Memory B cell (primary cell): ENCODE measurements at regions not wholly inside any gene's neighbourhood (a gene's known extent, or its start where the extent isn't known, plus 50 kb on each side); places are given as distances from the start of the nearest gene placed in this dataset.
"Not testable (repeated sequence)": the region's sequence is repeated elsewhere in the genome, so short reads cannot be mapped to it uniquely, and the experiment has no call there.

Source experiments
- ATAC-seq: fragments of 150-1000 bp; cut with Tn5 transposase; 2 replicates; pipeline ENCODE4 v1.10.0; 2021; ENCODE audit warnings: low read depth, mild to moderate bottlenecking, moderate library complexity
- DNase-seq, 2 donors: peaks; one replicate each; pipeline ENCODE4 v3.0.0; 2022; ENCODE audit warnings: low spot score in 2 of 2
- H3K27ac Mint-ChIP-seq: one replicate; pipeline ENCODE4 v1.8.0; 2022; ENCODE audit warnings: mild to moderate bottlenecking, moderate library complexity, mixed read lengths
- H3K27me3 Mint-ChIP-seq: one replicate; pipeline ENCODE4 v1.8.0; 2022; ENCODE audit warnings: mixed read lengths
- H3K36me3 Mint-ChIP-seq: one replicate; pipeline ENCODE4 v1.8.0; 2022; ENCODE audit warnings: mild to moderate bottlenecking, mixed read lengths
- H3K4me1 Mint-ChIP-seq: one replicate; pipeline ENCODE4 v1.8.0; 2022; ENCODE audit warnings: mixed read lengths
- H3K4me3 Mint-ChIP-seq: one replicate; pipeline ENCODE4 v1.8.0; 2022; ENCODE audit warnings: mild to moderate bottlenecking, moderate library complexity, mixed read lengths
- H3K9me3 Mint-ChIP-seq: one replicate; pipeline ENCODE4 v1.8.0; 2022; ENCODE audit warnings: mixed read lengths

- no peak for DNase-seq
- no peaks in the 10 kb centered on the region for H3K36me3 Mint-ChIP-seq
- H3K4me3 Mint-ChIP-seq = no peak overlapping the region
- H3K27ac Mint-ChIP-seq = no peak overlapping the region
- no peaks in the 10 kb centered on the region for H3K4me1 Mint-ChIP-seq
- no peaks in the 10 kb centered on the region for H3K27me3 Mint-ChIP-seq
- H3K9me3 Mint-ChIP-seq = peaks cover 1% of the 10 kb centered on the region
- ATAC-seq = no peak
Observed at GRCh38 chr2:34723683-34724082, 1124.6 kb upstream of the FAM98A start.

GRCh38 chr2:34719206-34719605 is 1120.1 kb upstream of the FAM98A start:
- peaks cover 12% of the 10 kb centered on the region for H3K9me3 Mint-ChIP-seq
- ATAC-seq (no peak), DNase-seq (no peak)
- no peaks in the 10 kb centered on the region for H3K36me3 Mint-ChIP-seq
- H3K27ac Mint-ChIP-seq = no peak overlapping the region
- H3K4me3 Mint-ChIP-seq = no peak overlapping the region
- H3K4me1 Mint-ChIP-seq = no peaks in the 10 kb centered on the region
- H3K27me3 Mint-ChIP-seq = no peaks in the 10 kb centered on the region

DNA sequence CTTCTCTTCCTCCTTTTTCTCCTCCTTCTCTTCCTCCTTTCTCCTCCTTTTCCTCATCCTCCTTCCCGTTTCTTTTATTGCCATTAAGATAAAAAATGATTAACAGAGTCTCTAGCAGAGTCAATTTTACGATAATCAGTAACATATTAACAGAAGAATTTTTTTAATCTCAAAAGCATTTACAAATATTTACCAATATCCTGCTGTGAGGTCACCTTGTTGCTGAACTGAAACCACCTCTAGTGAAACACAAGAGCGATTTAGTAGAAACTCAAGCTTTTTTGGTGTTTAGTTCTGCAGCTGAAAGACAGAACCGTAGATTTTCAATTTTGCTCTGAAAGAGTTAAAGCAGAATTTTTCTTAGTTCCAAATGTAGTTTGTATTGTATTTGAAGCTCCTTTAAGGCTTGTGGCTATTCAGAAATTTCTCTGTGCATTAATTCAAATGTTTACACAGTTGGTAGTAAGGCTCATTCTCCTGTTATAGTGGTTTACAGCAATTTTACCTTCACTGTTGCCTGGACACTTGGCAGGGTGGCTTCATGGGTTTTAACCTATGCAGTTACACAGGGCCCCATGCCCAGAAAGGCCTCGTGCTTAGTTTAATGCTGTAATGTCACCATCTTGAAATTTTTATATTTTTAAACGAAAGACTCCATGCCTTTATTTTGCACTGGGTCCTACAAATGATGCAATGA is 1106.6 kb upstream of the FAM98A start:
- H3K27ac Mint-ChIP-seq = no peak overlapping the region
- no peak overlapping the region for H3K4me3 Mint-ChIP-seq
- no peaks in the 10 kb centered on the region for H3K27me3 Mint-ChIP-seq
- DNase-seq (no peak), ATAC-seq (no peak)
- no peaks in the 10 kb centered on the region for H3K4me1 Mint-ChIP-seq
- H3K9me3 Mint-ChIP-seq = peaks cover 12% of the 10 kb centered on the region
- H3K36me3 Mint-ChIP-seq = no peaks in the 10 kb centered on the region

DNA sequence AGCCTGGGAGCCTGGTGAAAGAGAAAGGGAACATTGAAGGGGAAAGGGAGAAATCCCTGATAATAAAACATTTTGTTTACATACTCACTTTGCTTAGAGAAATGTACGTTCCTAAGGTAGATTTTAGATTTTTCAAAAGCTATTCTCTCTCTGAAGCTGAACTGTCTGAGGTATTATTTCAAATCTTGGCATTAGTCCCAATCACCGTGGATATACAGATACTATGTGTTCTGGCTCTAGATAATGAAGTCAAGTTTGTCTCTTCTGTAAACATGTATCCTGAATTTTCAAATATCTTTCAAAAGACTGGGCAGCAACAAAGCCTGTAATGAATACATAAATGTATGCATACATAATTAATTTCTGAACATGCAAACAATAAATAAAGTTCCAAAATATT is 1104.2 kb upstream of the FAM98A start:
- no peaks in the 10 kb centered on the region for H3K27me3 Mint-ChIP-seq

DNA sequence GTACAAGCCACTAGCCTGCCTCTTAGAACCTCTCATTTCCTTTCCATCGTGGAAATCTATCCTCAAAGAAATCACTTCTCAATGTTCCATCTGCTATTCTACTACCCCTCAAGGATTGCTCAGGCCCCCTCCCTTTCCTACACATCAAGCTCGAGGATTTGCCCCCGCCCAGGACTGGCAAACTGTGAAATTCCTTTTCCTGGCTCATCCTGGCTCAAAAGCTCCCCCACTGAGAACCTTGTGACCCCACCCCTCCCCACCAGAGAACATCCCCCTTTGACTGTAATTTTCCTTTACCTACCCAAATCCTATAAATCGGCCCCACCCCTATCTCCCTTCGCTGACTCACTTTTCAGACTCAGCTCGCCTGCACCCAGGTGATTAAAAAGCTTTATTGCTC is 1103.3 kb upstream of the FAM98A start:
- DNase-seq, H3K36me3 Mint-ChIP-seq, ATAC-seq, H3K4me1 Mint-ChIP-seq, H3K4me3 Mint-ChIP-seq, H3K27me3 Mint-ChIP-seq, H3K9me3 Mint-ChIP-seq, H3K27ac Mint-ChIP-seq: not testable (repeated sequence)

More for the DNA sequence above, 1104.2 kb upstream of the FAM98A start:
- H3K4me1 Mint-ChIP-seq = no peaks in the 10 kb centered on the region
- H3K27ac Mint-ChIP-seq = no peak overlapping the region
- no peak overlapping the region for H3K4me3 Mint-ChIP-seq
- ATAC-seq (no peak), DNase-seq (no peak)
- no peaks in the 10 kb centered on the region for H3K36me3 Mint-ChIP-seq
- H3K9me3 Mint-ChIP-seq = peaks cover 8% of the 10 kb centered on the region

DNA sequence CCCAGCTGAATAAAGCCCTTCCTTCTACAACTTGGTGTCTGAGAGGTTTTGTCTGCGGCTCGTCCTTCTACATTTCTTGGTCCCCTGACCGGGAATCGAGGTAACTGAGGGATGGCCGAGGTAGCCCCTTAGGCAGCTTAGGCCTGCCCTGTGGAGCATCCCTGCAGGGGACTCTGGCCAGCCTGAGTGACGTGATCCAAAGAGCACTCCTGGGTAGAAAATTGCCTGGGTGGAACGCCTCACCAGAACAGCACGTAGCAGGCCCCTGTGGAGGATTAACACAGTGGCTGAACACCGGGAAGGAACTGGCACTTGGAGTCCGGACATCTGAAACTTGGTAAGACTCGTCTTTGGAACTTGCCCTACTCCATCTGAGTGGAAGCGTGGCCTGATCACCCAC is 1078.5 kb upstream of the FAM98A start:
- H3K4me1 Mint-ChIP-seq, H3K9me3 Mint-ChIP-seq, H3K27ac Mint-ChIP-seq, H3K4me3 Mint-ChIP-seq, H3K27me3 Mint-ChIP-seq, DNase-seq, ATAC-seq, H3K36me3 Mint-ChIP-seq: not testable (repeated sequence)

DNA sequence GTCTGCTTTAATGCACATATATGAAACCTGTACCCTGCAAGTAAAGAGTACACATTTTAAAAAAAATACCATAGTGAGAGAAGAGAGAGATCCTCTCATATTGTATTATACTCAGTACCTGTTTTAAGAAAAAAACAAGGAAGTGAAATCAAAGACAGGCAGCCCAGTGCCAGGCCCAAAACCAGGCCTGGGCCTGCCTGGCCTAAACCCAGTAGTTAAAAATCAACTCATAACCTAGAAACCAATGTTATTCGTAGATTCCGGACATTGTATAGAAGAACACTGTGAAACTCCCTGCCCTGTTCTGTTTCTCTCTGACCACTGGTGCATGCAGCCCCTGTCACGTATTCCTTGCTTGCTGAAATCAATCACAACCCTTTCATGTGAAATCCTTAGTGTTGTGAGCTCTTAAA is 1078.0 kb upstream of the FAM98A start:
- not testable (repeated sequence) for ATAC-seq

GRCh38 chr2:34670482-34670881 is 1071.4 kb upstream of the FAM98A start:
- H3K27ac Mint-ChIP-seq = no peak overlapping the region
- H3K9me3 Mint-ChIP-seq = no peaks in the 10 kb centered on the region
- no peaks in the 10 kb centered on the region for H3K4me1 Mint-ChIP-seq
- ATAC-seq = no peak
- H3K36me3 Mint-ChIP-seq = no peaks in the 10 kb centered on the region
- no peak for DNase-seq
- no peak overlapping the region for H3K4me3 Mint-ChIP-seq
- H3K27me3 Mint-ChIP-seq = no peaks in the 10 kb centered on the region

More for the DNA sequence above, 1078.0 kb upstream of the FAM98A start:
- H3K27ac Mint-ChIP-seq, H3K4me3 Mint-ChIP-seq, H3K4me1 Mint-ChIP-seq, DNase-seq, H3K36me3 Mint-ChIP-seq, H3K27me3 Mint-ChIP-seq, H3K9me3 Mint-ChIP-seq: not testable (repeated sequence)

DNA sequence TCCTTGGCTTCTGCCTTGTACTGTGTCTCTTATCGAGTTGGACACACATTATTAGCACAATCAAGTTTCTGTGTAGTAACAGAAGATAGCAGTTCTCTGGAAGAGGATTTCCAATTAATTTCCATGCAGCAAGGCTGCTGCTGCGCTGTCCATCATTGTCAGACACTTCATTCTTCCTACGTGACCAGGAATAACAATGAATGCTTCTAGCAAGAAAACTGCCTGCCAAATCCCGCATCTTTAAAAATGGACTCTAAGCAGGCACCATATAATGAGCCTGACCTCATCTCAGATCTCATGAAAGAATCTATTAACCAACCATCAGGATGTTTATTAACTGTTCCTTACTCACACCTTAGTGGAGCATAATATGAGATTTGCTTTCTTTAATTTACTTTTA is 1067.7 kb upstream of the FAM98A start:
- Mint-ChIP-seq H3K4me3 (no peak overlapping the region), H3K36me3 (no peaks in the 10 kb centered on the region), H3K9me3 (no peaks in the 10 kb centered on the region), H3K27ac (no peak overlapping the region), H3K27me3 (no peaks in the 10 kb centered on the region), H3K4me1 (no peaks in the 10 kb centered on the region)
- ATAC-seq (no peak), DNase-seq (no peak)

GRCh38 chr2:34664266-34664665 is 1065.2 kb upstream of the FAM98A start:
- H3K27me3 Mint-ChIP-seq = no peaks in the 10 kb centered on the region

GRCh38 chr2:34663314-34663713 is 1064.2 kb upstream of the FAM98A start:
- Mint-ChIP-seq H3K4me1 (no peaks in the 10 kb centered on the region), H3K36me3 (no peaks in the 10 kb centered on the region), H3K27me3 (no peaks in the 10 kb centered on the region), H3K4me3 (no peak overlapping the region), H3K9me3 (no peaks in the 10 kb centered on the region), H3K27ac (no peak overlapping the region)
- DNase-seq (no peak), ATAC-seq (no peak)

More at GRCh38 chr2:34664266-34664665, 1065.2 kb upstream of the FAM98A start:
- no peak overlapping the region for H3K27ac Mint-ChIP-seq
- no peaks in the 10 kb centered on the region for H3K9me3 Mint-ChIP-seq
- H3K36me3 Mint-ChIP-seq = no peaks in the 10 kb centered on the region
- no peaks in the 10 kb centered on the region for H3K4me1 Mint-ChIP-seq
- ATAC-seq (no peak), DNase-seq (no peak)
- H3K4me3 Mint-ChIP-seq = no peak overlapping the region

- DNase-seq = no peak
- no peaks in the 10 kb centered on the region for H3K27me3 Mint-ChIP-seq
- no peaks in the 10 kb centered on the region for H3K4me1 Mint-ChIP-seq
- no peak for ATAC-seq
- no peak overlapping the region for H3K4me3 Mint-ChIP-seq
- no peaks in the 10 kb centered on the region for H3K9me3 Mint-ChIP-seq
- H3K36me3 Mint-ChIP-seq = no peaks in the 10 kb centered on the region
- H3K27ac Mint-ChIP-seq = no peak overlapping the region
Observed at GRCh38 chr2:34660741-34661140, 1061.6 kb upstream of the FAM98A start.

GRCh38 chr2:34656632-34657031 is 1057.5 kb upstream of the FAM98A start:
- H3K27ac Mint-ChIP-seq = no peak overlapping the region
- ATAC-seq = no peak
- no peaks in the 10 kb centered on the region for H3K36me3 Mint-ChIP-seq
- DNase-seq = no peak
- no peak overlapping the region for H3K4me3 Mint-ChIP-seq
- no peaks in the 10 kb centered on the region for H3K9me3 Mint-ChIP-seq
- no peaks in the 10 kb centered on the region for H3K27me3 Mint-ChIP-seq
- H3K4me1 Mint-ChIP-seq = no peaks in the 10 kb centered on the region

DNA sequence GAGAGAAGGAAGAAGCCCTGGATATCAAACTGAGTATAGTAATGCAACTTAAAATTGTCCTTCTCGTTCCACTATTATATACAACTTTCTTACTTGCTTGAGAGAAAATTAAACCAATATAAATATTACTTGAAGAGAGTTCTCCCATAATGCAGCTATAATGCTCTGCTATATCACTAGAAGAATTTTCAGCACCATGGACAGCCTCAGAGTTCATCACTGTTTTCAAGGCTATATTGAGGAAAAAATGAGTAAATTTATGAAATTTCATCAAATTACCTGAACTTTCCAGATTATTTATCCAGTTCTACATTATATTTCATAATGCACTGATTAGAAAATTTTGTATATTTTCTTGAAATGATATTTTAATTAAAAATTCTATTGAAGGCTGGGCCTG is 1053.5 kb upstream of the FAM98A start:
- ATAC-seq = no peak
- DNase-seq = no peak
- Mint-ChIP-seq H3K36me3 (no peaks in the 10 kb centered on the region), H3K4me3 (no peak overlapping the region), H3K9me3 (peaks cover 2% of the 10 kb centered on the region), H3K27me3 (no peaks in the 10 kb centered on the region), H3K27ac (no peak overlapping the region), H3K4me1 (no peaks in the 10 kb centered on the region)

DNA sequence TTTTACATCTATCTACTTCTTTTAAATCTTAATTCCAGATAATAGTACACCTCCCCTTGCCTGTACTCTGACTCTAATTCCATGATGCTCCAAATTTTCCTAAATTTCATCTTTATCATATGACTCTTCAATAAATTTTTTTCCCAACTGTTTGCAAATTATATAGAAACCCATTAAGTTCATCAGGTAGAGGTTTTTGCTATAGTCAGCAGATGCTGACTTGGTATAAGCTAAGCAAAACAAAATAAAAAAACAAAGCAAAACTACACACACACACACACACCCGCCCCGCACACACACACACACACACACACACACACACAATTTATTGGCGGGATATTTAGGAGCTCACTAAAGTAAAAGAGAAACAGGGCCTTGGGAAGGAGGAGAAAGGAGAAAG is 1047.8 kb upstream of the FAM98A start:
- Mint-ChIP-seq H3K27me3 (no peaks in the 10 kb centered on the region), H3K4me3 (no peak overlapping the region), H3K9me3 (peaks cover 4% of the 10 kb centered on the region), H3K27ac (no peak overlapping the region), H3K4me1 (no peaks in the 10 kb centered on the region), H3K36me3 (no peaks in the 10 kb centered on the region)
- ATAC-seq (no peak), DNase-seq (no peak)
